Stomach (tissue), 8 donors: ENCODE measurements at regions not wholly inside any gene's neighbourhood (a gene's known extent, or its start where the extent isn't known, plus 50 kb on each side); places are given as distances from the start of the nearest gene placed in this dataset.

Source experiments
- DNase-seq, 2 donors: peaks; one replicate each; pipeline versions ENCODE4 v3.0.0 to v3.0.0-alpha.2; 2013 to 2019
- H3K27ac ChIP-seq, 5 donors: fragments of 200-600 bp in 4 of 5; sonication (generic) in 4 of 5; one replicate each; pipeline ENCODE4 v1.5.1; 2013 to 2019; ENCODE audit warnings: mild to moderate bottlenecking in 1 of 5, moderate library complexity in 1 of 5
- H3K27me3 ChIP-seq, 3 donors: fragments of 200-600 bp; sonication (generic); one replicate each; pipeline ENCODE4 v1.5.1; 2017 to 2019; ENCODE audit warnings: mixed run types in 1 of 3
- H3K36me3 ChIP-seq, 4 donors: fragments of 200-600 bp; sonication (generic); 1 replicate in 3 of 4; 2 replicates in 1 of 4; pipeline ENCODE4 v1.5.1; 2016 to 2019
- H3K4me1 ChIP-seq, 4 donors: fragments of 200-600 bp; sonication (generic); one replicate each; pipeline ENCODE4 v1.5.1; 2016 to 2019
- H3K4me3 ChIP-seq, 4 donors: fragments of 200-600 bp; sonication (generic) in 3 of 4; one replicate each; pipeline ENCODE4 v1.5.1; 2016 to 2019; ENCODE audit warnings: mild to moderate bottlenecking in 1 of 4
- H3K9me3 ChIP-seq, 4 donors: fragments of 200-600 bp; sonication (generic); one replicate each; pipeline ENCODE4 v1.5.1; 2016 to 2019
- CTCF ChIP-seq, 7 experiments: fragments of 450-650 bp in 4 of 7; fragments of 200-600 bp in 3 of 7; sonication (generic) in 3 of 7; IDR thresholded peaks; one replicate each; pipeline ENCODE4 v1.5.1; 2016 to 2019; ENCODE audit warnings: antibody characterized with exemption in 7 of 7, control low read depth in 2 of 7, mild to moderate bottlenecking in 1 of 7
- EP300 ChIP-seq: sonication (generic); formaldehyde crosslinking; IDR thresholded peaks from one replicate; pipeline ENCODE4 v1.6.1; 2017; ENCODE audit warnings: antibody characterized with exemption
- POLR2A ChIP-seq, 4 donors: fragments of 450-650 bp; IDR thresholded peaks; one replicate each; pipeline ENCODE4 v1.6.1; 2016; ENCODE audit warnings: antibody characterized with exemption in 4 of 4, control low read depth in 2 of 4, mild to moderate bottlenecking in 1 of 4, moderate library complexity in 1 of 4
- POLR2AphosphoS5 ChIP-seq, 3 donors: sonication (generic); formaldehyde crosslinking; IDR thresholded peaks; one replicate each; pipeline ENCODE4 v1.6.1; 2016; ENCODE audit warnings: antibody characterized with exemption in 3 of 3
- WGBS, 5 donors: extraction: QIAGEN DNeasy Blood & Tissue Kit in 3 of 5; methylation state at CpG; one replicate each; pipeline versions ENCODE4 v1.1.5 to v1.1.7; 2013 to 2018; 5-methylcytosine and 5-hydroxymethylcytosine counted together
- intact Hi-C: fragments of 100-400 bp; cut with DNase I; formaldehyde crosslinking; loops from one replicate; pipeline ENCODE4 v1.15.1; 2023; ENCODE audit warnings: low total_unique reads
- donor health status: healthy with polysubstance abuse.
- donor health status: Bipolar disorder and iron deficiency.
- donor health status: healthy.

- intact Hi-C loops: no loop called here
- H3K27ac ChIP-seq: no peak overlapping the region
- no peaks in the 10 kb centered on the region for H3K4me1 ChIP-seq
- H3K36me3 ChIP-seq: no peaks in the 10 kb centered on the region
- H3K27me3 ChIP-seq: no peaks in the 10 kb centered on the region
- no peaks in the 10 kb centered on the region for H3K9me3 ChIP-seq
- no peak for DNase-seq
- no peak overlapping the region for H3K4me3 ChIP-seq
- TF ChIP-seq POLR2A (IDR thresholded peaks at IDR 0.05) (no peak), CTCF (IDR thresholded peaks at IDR 0.05) (no peak), EP300 (no peak), POLR2AphosphoS5 (IDR thresholded peaks at IDR 0.05) (no peak)
Measured at GRCh38 chr1:207221934-207222351, 99.5 kb upstream of the CD55 start.

DNA sequence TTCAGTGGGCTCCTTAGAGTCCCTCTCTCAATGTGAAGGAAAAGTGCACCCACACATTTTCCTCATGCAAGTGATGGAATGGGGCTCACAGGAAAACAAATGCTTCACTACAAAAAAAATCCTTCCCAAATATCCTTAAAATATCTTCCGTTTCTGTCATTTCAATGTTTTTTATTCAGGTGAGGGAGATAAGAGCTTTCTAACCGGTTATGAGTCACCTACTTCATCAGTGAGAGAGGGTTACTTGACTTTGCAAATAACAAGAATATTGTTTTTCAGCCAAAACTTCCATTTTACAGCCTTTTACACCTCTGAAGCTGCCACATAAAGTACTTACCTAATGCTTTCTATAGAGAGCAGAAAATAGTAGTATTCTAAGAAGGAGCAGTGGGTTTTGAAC is 98.3 kb upstream of the CD55 start:
- intact Hi-C loops: no loop called here
- Histone ChIP-seq H3K4me1 (no peaks in the 10 kb centered on the region), H3K27ac (no peak overlapping the region), H3K36me3 (no peaks in the 10 kb centered on the region), H3K27me3 (no peaks in the 10 kb centered on the region), H3K9me3 (no peaks in the 10 kb centered on the region), H3K4me3 (no peak overlapping the region)
- no peak for TF ChIP-seq POLR2A (IDR thresholded peaks at IDR 0.05)
- no peak for TF ChIP-seq POLR2AphosphoS5 (IDR thresholded peaks at IDR 0.05)
- no peak for TF ChIP-seq CTCF (IDR thresholded peaks at IDR 0.05)
- no peak for TF ChIP-seq EP300
- 35 to 63% (median 53%) methylated on average over 2 of the region's 2 CpGs for WGBS, 5 donors
- no peak for DNase-seq

DNA sequence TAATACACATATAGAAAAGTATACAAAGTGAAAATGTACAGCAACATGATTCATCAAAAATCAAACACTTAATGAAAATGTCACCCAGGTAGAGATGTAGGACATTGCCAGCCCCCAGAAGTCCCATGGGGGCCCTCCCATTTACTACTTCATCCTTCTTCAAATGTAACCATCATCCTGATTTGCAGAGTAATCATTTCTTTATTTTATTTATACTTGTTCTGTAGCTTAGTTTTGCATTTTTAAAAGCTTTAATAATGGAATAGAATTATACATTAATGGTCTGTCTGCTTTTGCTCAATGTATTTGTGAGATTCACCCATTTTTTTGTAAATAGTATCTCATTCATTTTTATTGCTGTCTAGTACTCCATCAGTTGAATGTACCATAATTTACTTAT is 96.8 kb upstream of the CD55 start:
- Histone ChIP-seq H3K9me3 (no peaks in the 10 kb centered on the region), H3K27ac (no peak overlapping the region), H3K36me3 (no peaks in the 10 kb centered on the region), H3K27me3 (no peaks in the 10 kb centered on the region), H3K4me1 (no peaks in the 10 kb centered on the region), H3K4me3 (no peak overlapping the region)
- no peak for DNase-seq
- no peak for TF ChIP-seq CTCF (IDR thresholded peaks at IDR 0.05)
- TF ChIP-seq POLR2AphosphoS5 (IDR thresholded peaks at IDR 0.05): no peak
- no peak for TF ChIP-seq POLR2A (IDR thresholded peaks at IDR 0.05)
- TF ChIP-seq EP300: no peak
- intact Hi-C loops: no loop called here

- no peaks in the 10 kb centered on the region for H3K4me1 ChIP-seq
- TF ChIP-seq POLR2AphosphoS5 (IDR thresholded peaks at IDR 0.05) (no peak), EP300 (no peak), CTCF (IDR thresholded peaks at IDR 0.05) (no peak), POLR2A (IDR thresholded peaks at IDR 0.05) (no peak)
- H3K9me3 ChIP-seq: no peaks in the 10 kb centered on the region
- H3K27ac ChIP-seq: no peak overlapping the region
- DNase-seq: no peak
- WGBS, 5 donors: 50 to 70% (median 65%) methylated on average over 2 of the region's 2 CpGs
- no peaks in the 10 kb centered on the region for H3K27me3 ChIP-seq
- H3K4me3 ChIP-seq: no peak overlapping the region
- intact Hi-C loops: no loop called here
- no peaks in the 10 kb centered on the region for H3K36me3 ChIP-seq
Measured at GRCh38 chr1:207227131-207227630, 94.3 kb upstream of the CD55 start.

- Histone ChIP-seq H3K9me3 (no peaks in the 10 kb centered on the region), H3K27ac (no peak overlapping the region), H3K4me1 (no peaks in the 10 kb centered on the region), H3K27me3 (no peaks in the 10 kb centered on the region), H3K36me3 (no peaks in the 10 kb centered on the region), H3K4me3 (no peak overlapping the region)
- DNase-seq: no peak
- 84 to 88% (median 85%) methylated on average over 7 of the region's 7 CpGs for WGBS, 5 donors
- intact Hi-C loops: no loop called here
- TF ChIP-seq EP300 (no peak), POLR2A (IDR thresholded peaks at IDR 0.05) (no peak), POLR2AphosphoS5 (IDR thresholded peaks at IDR 0.05) (no peak), CTCF (IDR thresholded peaks at IDR 0.05) (no peak)
Measured at GRCh38 chr1:207228987-207229386, 92.5 kb upstream of the CD55 start.
